Karpas-422 (cell line): ENCODE measurements at regions not wholly inside any gene's neighbourhood (a gene's known extent, or its start where the extent isn't known, plus 50 kb on each side); places are given as distances from the start of the nearest gene placed in this dataset.
"Not testable (repeated sequence)": the region's sequence is repeated elsewhere in the genome, so short reads cannot be mapped to it uniquely, and the experiment has no call there.

ENCODE experiments used
- DNase-seq: peaks from one replicate; pipeline ENCODE4 v3.0.0-alpha.2; 2015
- H2AFZ ChIP-seq: fragments of 200-600 bp; sonication (generic); 2 replicates; pipeline ENCODE4 v1.6.1; 2014; ENCODE audit warnings: antibody characterized with exemption, low read length, mixed read lengths
- H3K27ac ChIP-seq: fragments of 200-600 bp; sonication (generic); 2 replicates; pipeline ENCODE4 v1.5.1; 2014; ENCODE audit warnings: mild to moderate bottlenecking, low read length, moderate library complexity
- H3K27me3 ChIP-seq: fragments of 200-600 bp; sonication (generic); 2 replicates; pipeline ENCODE4 v1.6.1; 2014; ENCODE audit warnings: low read length, mixed read lengths
- H3K36me3 ChIP-seq: fragments of 200-600 bp; sonication (generic); 2 replicates; pipeline ENCODE4 v1.6.1; 2014; ENCODE audit warnings: low read length, mixed read lengths; ENCODE audit not compliant: insufficient read depth
- H3K4me1 ChIP-seq: fragments of 200-600 bp; sonication (generic); 2 replicates; pipeline ENCODE4 v1.6.1; 2014; ENCODE audit warnings: mild to moderate bottlenecking, low read length, mixed read lengths
- H3K4me2 ChIP-seq: fragments of 200-600 bp; sonication (generic); 2 replicates; pipeline ENCODE4 v1.6.1; 2014; ENCODE audit warnings: low read length, low read depth, mild to moderate bottlenecking; ENCODE audit not compliant: poor library complexity, severe bottlenecking
- H3K4me3 ChIP-seq: fragments of 200-600 bp; sonication (generic); 2 replicates; pipeline ENCODE4 v1.5.1; 2014; ENCODE audit warnings: mild to moderate bottlenecking, antibody characterized with exemption, low read length, mixed read lengths
- H3K79me2 ChIP-seq: fragments of 200-600 bp; sonication (generic); 2 replicates; pipeline ENCODE4 v1.6.1; 2014; ENCODE audit warnings: mild to moderate bottlenecking, low read length, mixed read lengths
- H3K9ac ChIP-seq: fragments of 200-600 bp; sonication (generic); 2 replicates; pipeline ENCODE4 v1.6.0; 2014; ENCODE audit warnings: low read length
- H3K9me2 ChIP-seq: fragments of 200-600 bp; sonication (generic), shearing (Covaris generic); replicated peaks from 2 replicates; pipeline ENCODE4 v1.6.0; 2014; ENCODE audit warnings: mild to moderate bottlenecking, low read length, moderate library complexity; ENCODE audit not compliant: insufficient read depth
- H3K9me3 ChIP-seq: fragments of 300-700, 200-600 bp; sonication (generic); 2 replicates; pipeline ENCODE4 v1.6.1; 2014; ENCODE audit warnings: low read length, mixed read lengths
- H4K20me1 ChIP-seq: fragments of 200-600 bp; sonication (generic); 2 replicates; pipeline ENCODE4 v1.6.1; 2014; ENCODE audit warnings: mild to moderate bottlenecking, antibody characterized with exemption, low read length, low read depth; ENCODE audit not compliant: insufficient read depth

GRCh38 chr5:20958641-20959040, 970.6 kb upstream of the CDH18 start:
- Histone ChIP-seq H2AFZ (no peak overlapping the region), H3K4me2 (no peak overlapping the region), H3K79me2 (no peaks in the 10 kb centered on the region), H3K27me3 (no peaks in the 10 kb centered on the region), H3K9ac (no peak overlapping the region), H3K9me2 (no peaks in the 10 kb centered on the region), H3K27ac (no peak overlapping the region), H3K4me3 (no peak overlapping the region), H3K36me3 (no peaks in the 10 kb centered on the region), H3K4me1 (no peaks in the 10 kb centered on the region), H4K20me1 (no peaks in the 10 kb centered on the region), H3K9me3 (no peaks in the 10 kb centered on the region)
- DNase-seq, result no peak

- Histone ChIP-seq H3K36me3 (no peaks in the 10 kb centered on the region), H3K4me1 (no peaks in the 10 kb centered on the region), H3K9ac (no peak overlapping the region), H3K27me3 (no peaks in the 10 kb centered on the region), H4K20me1 (no peaks in the 10 kb centered on the region), H3K4me3 (no peak overlapping the region), H3K79me2 (no peaks in the 10 kb centered on the region), H2AFZ (no peak overlapping the region), H3K27ac (no peak overlapping the region), H3K4me2 (no peak overlapping the region), H3K9me3 (peaks cover 10% of the 10 kb centered on the region; the same call in 1 of the 2 replicates), H3K9me2 (no peaks in the 10 kb centered on the region)
- no peak for DNase-seq
These were observed 968.1 kb upstream of the CDH18 start for GRCh38 chr5:20956134-20956533.

- Histone ChIP-seq H3K9ac (no peak overlapping the region), H3K4me3 (no peak overlapping the region), H3K27me3 (no peaks in the 10 kb centered on the region), H3K4me1 (no peaks in the 10 kb centered on the region), H3K79me2 (no peaks in the 10 kb centered on the region), H2AFZ (no peak overlapping the region), H3K27ac (no peak overlapping the region), H3K36me3 (no peaks in the 10 kb centered on the region), H4K20me1 (no peaks in the 10 kb centered on the region), H3K4me2 (no peak overlapping the region), H3K9me3 (peaks cover 10% of the 10 kb centered on the region; the same call in 1 of the 2 replicates), H3K9me2 (no peaks in the 10 kb centered on the region)
- DNase-seq, result no peak
These were observed 961.6 kb upstream of the CDH18 start for GRCh38 chr5:20949636-20950035.

GRCh38 chr5:20943183-20943971, 955.4 kb upstream of the CDH18 start:
- H3K27ac ChIP-seq, H3K4me2 ChIP-seq, H3K79me2 ChIP-seq, H3K36me3 ChIP-seq, H3K9ac ChIP-seq, H3K9me2 ChIP-seq, H4K20me1 ChIP-seq, H3K4me3 ChIP-seq, H3K27me3 ChIP-seq, H3K9me3 ChIP-seq, H3K4me1 ChIP-seq, DNase-seq, H2AFZ ChIP-seq: not testable (repeated sequence)

DNA sequence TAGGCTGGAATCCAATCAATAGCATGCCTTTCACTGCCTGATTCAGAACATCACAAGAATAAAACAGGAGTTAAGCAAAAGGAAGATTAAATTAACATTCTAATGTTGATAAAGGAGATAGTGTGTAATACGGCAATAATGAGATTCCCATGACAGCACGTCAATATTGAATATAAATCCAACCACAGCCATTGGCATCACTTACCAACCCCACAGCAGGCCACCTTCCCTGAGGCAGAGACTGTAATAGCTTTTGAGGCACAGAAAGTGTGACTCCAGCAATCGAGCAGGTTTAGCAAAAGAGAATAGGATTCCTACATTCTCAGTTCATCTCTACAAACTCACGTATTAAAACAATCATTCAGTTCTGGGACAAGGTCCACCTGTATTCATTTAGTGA, 954.6 kb upstream of the CDH18 start:
- H3K9me2 ChIP-seq, H3K79me2 ChIP-seq: not testable (repeated sequence)

DNA sequence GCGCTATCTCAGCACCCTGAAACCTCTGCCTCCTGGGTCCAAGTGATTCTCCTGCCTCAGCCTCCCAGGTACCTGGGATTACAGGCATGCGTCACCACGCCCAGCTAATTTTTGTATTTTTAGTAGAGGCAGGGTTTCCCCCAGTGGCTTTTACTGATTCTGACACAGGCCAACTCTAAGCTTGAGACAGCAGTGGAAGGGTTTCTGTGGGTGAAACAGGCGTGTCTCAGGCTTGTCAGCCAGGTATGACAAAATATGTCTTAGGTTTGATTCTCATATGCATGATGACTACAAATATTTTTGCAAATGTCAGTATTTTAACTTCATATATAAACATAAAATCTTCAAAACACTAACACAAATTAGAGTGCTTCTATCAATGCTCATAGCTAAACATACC, 952.8 kb upstream of the CDH18 start:
- not testable (repeated sequence) for H3K9me3 ChIP-seq, H3K27ac ChIP-seq, DNase-seq, H3K79me2 ChIP-seq, H4K20me1 ChIP-seq, H2AFZ ChIP-seq, H3K4me1 ChIP-seq, H3K9ac ChIP-seq, H3K4me3 ChIP-seq, H3K4me2 ChIP-seq, H3K36me3 ChIP-seq, H3K9me2 ChIP-seq, H3K27me3 ChIP-seq

More for the DNA sequence above, 954.6 kb upstream of the CDH18 start:
- DNase-seq, H3K4me3 ChIP-seq, H3K27ac ChIP-seq, H3K27me3 ChIP-seq, H3K9me3 ChIP-seq, H3K9ac ChIP-seq, H4K20me1 ChIP-seq, H3K4me2 ChIP-seq, H2AFZ ChIP-seq, H3K36me3 ChIP-seq, H3K4me1 ChIP-seq: not testable (repeated sequence)

DNA sequence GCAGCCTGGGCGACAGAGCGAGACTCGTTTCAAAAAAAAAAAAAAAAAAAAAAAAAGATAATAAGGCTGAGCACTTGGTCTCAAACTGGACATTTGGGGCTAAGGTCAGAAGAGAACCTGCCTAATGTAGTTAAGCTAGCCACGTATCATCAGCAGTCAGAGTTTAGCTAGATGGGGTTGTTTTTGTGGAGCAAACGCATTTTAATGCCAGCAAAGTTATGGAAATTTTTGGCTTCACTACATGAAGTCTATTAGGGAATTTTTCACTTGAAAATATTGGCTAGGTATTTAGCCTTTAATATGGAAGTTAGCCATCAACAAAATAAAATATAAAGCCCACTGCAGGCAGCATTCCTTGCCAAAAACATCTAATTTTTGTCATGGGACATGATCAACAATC, 902.9 kb upstream of the CDH18 start:
- not testable (repeated sequence) for H3K4me3 ChIP-seq, H3K9ac ChIP-seq, H3K9me3 ChIP-seq, H4K20me1 ChIP-seq, H2AFZ ChIP-seq, H3K4me2 ChIP-seq, H3K36me3 ChIP-seq, H3K27me3 ChIP-seq, DNase-seq, H3K4me1 ChIP-seq, H3K79me2 ChIP-seq, H3K27ac ChIP-seq, H3K9me2 ChIP-seq

GRCh38 chr5:20875726-20876125, 887.7 kb upstream of the CDH18 start:
- not testable (repeated sequence) for H3K4me2 ChIP-seq, H3K36me3 ChIP-seq, H3K9me2 ChIP-seq, H3K9ac ChIP-seq, H3K27me3 ChIP-seq, DNase-seq, H3K4me1 ChIP-seq, H3K4me3 ChIP-seq, H4K20me1 ChIP-seq, H3K9me3 ChIP-seq, H2AFZ ChIP-seq, H3K79me2 ChIP-seq, H3K27ac ChIP-seq

DNA sequence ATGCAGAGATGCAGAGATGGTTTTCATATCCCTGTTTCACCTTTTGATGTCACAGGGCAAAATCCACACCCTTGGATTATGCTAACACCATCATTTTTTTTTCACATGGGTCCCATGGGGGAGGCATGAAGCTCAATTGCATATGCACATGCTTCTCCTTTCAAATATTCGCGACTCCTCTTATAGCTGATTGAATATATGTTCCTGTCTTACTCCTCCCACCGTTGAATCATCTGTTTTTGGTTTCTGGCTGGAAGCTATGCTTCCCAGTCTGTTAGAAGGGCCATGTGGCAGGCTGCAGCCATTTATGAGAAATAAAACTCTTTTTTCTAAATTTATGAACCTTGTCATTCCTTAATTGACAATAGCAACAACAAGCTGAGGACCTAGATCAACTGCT, 877.9 kb upstream of the CDH18 start:
- not testable (repeated sequence) for H4K20me1 ChIP-seq, H3K9me3 ChIP-seq, H3K4me3 ChIP-seq, H3K4me2 ChIP-seq, H3K36me3 ChIP-seq, H3K9me2 ChIP-seq, H2AFZ ChIP-seq, H3K79me2 ChIP-seq, H3K27ac ChIP-seq, H3K27me3 ChIP-seq, H3K9ac ChIP-seq, DNase-seq, H3K4me1 ChIP-seq
